ENCODE measurements at regions not wholly inside any gene's neighbourhood (a gene's known extent, or its start where the extent isn't known, plus 50 kb on each side); places are given as distances from the start of the nearest gene placed in this dataset.

DNA sequence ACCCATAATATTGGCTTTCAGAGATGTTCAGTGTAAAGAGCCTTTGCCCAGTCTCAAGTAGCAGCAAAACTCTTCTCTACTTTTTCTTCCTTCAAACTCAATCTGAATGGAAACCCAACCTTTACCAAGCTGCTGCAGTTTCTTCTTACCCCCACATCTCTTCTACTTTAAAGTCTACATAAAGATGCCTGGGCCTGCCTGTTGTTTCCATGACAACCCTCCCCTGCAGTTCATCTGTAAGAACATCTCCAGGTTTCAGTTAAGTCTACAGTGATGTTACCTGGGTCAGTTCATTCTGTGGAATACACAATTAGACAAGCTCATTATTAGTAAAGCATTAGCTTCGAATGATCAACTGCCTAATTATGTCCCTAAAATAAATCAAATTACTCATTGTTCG, 81.4 kb downstream of the SPANXN3 start (continued):
- no peak for TF ChIP-seq RNF2 (IDR thresholded peaks at IDR 0.05; ENCODE audit: borderline replicate concordance, low read depth, low read length, missing control alignments, poor library complexity, severe bottlenecking)
- TF ChIP-seq RFX5 (IDR thresholded peaks at IDR 0.05; ENCODE audit: borderline replicate concordance, low read depth, low read length): no peak
- no peak for TF ChIP-seq RBBP5 (IDR thresholded peaks at IDR 0.05; ENCODE audit: borderline replicate concordance, low read depth, low read length)

Data from H1 (cell line).